HG03575 (cell line): ENCODE measurements at regions not wholly inside any gene's neighbourhood (a gene's known extent, or its start where the extent isn't known, plus 50 kb on each side); places are given as distances from the start of the nearest gene placed in this dataset.

Experiments
- ATAC-seq: cut with Tn5 transposase; IDR thresholded peaks from one replicate; pipeline ENCODE4 v1.9.1; 2021; ENCODE audit not compliant: unreplicated experiment, insufficient number of reproducible peaks, low FRiP score; ENCODE audit errors: extremely low read depth

GRCh38 chr3:176428552-176428951 lies 768.7 kb downstream of the TBL1XR1 start:
- no peak for ATAC-seq

GRCh38 chr3:176426371-176426770 lies 770.9 kb downstream of the TBL1XR1 start:
- no peak for ATAC-seq

DNA sequence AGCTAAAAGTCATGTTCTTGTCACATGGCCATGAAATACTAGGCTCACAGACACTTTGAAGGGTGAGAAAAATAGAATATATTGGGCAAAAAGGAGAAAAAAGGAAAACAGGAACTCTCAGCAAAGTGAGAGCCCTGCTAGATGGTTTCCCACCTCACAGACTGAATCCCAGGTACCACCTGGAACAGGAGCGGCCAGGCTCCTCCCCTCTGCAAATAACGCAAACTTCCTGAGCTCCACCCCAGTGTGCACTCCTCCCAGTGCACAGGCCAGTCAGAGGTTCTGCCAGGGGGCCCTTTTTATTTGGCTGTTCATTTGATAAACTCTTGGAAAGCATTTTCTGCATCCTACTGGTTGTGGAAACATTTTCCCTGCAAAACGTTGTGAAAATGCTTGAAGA lies 780.4 kb downstream of the TBL1XR1 start:
- ATAC-seq = no peak

- ATAC-seq = no peak
These were observed 781.5 kb downstream of the TBL1XR1 start for GRCh38 chr3:176415661-176416295.

DNA sequence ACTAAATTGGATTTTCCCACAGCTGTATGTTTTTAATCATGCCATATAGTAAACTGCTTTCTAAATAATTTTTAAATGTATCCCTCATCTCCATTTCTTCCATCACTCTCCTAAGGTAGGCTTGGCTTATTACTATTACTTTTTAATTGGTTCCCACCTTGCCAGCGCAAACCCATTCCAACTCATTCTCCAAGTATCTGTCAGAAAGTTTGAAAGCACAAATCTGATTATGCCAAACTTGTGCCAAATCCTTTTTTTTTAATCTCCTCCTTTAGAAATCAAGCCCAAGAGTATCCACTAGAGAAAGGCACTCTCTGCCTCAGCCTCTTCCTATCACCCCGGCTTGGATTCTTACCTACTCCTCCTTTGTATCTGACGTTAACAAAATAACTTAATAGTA lies 784.5 kb downstream of the TBL1XR1 start:
- no peak for ATAC-seq

DNA sequence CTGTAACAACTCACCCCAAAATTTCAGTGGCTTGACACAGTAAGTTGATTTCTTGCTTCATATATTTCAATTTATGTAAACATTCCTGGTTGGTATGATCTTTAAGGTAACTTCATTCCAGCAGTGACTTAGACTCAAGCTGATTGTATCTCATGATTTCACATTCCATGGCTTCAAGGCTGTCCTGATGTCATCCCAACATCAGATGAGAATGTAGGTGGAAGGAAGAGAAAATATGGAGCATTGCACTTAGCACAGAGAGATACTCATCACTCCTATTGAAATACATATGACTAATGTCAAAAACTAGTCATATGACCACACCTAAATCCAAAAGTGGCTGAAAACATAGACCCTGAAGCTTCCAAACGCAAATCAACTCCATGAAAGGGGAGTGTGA lies 793.8 kb downstream of the TBL1XR1 start:
- ATAC-seq = no peak

GRCh38 chr3:176401211-176401610 lies 796.1 kb downstream of the TBL1XR1 start:
- no peak for ATAC-seq

DNA sequence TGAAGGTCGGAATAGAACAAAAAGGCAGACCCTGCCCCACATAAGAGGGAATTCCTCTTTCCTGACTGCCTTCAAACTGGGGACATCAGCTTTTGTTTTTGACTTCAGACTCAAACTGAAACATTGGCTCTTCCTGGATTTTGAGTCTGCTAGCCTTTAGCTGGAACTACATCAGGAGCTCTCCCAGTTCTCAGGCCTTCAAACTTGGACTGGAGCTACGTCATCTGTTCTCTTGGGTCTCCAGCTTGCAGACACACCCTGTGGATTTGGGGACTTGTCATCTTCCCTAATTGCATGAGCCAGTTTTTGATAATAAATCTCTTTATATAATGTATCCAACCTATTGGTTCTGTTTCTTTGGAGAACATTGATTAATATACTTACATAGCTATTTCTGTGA lies 798.1 kb downstream of the TBL1XR1 start:
- no peak for ATAC-seq

- ATAC-seq = no peak
These were observed 802.0 kb downstream of the TBL1XR1 start for GRCh38 chr3:176395240-176395639.

- no peak for ATAC-seq
These were observed 818.5 kb downstream of the TBL1XR1 start for GRCh38 chr3:176378789-176379188.

DNA sequence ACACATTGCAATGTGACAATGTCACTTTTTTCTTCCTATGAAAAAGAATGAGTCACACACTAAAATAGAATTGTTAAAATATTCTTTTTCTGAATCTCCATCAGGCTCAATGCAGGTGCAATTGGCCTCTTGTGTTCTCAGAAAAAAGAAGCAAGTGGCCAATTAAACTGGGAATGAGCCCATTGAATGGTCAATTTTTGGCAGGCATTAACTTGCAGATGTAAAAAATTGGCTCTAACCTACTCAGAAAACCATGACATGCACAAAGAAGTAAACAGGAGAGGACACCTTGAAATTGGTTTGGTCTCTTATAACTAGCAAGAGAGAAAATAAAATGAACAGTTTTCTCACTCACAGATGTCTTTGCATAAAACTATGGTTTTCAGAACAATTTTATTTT lies 820.8 kb downstream of the TBL1XR1 start:
- ATAC-seq = no peak

DNA sequence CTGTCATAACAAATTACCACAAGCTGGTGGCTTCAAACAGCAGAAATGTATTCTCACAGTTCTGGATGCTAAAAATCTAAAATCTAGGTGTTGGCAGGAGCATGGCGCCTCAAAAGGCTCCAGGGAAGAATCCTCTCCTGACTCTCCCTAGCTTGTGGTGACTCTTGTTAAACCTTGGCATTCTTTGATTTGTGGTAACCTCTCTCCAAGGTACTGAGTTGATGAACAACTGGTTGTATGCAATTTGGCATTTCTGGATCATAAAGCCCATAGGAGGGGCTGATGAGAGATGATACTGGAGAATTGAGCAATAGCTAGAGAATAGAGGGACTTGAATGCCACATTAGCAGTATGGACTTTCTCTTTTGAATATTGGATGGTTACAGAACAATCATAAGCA lies 821.8 kb downstream of the TBL1XR1 start:
- ATAC-seq = no peak

GRCh38 chr3:176362191-176362731 lies 835.0 kb downstream of the TBL1XR1 start:
- no peak for ATAC-seq

GRCh38 chr3:176359211-176359610 lies 838.1 kb downstream of the TBL1XR1 start:
- ATAC-seq = no peak

- ATAC-seq = no peak
These were observed 839.4 kb downstream of the TBL1XR1 start for GRCh38 chr3:176357891-176358290.

GRCh38 chr3:176354843-176355242 lies 842.4 kb downstream of the TBL1XR1 start:
- ATAC-seq = no peak

DNA sequence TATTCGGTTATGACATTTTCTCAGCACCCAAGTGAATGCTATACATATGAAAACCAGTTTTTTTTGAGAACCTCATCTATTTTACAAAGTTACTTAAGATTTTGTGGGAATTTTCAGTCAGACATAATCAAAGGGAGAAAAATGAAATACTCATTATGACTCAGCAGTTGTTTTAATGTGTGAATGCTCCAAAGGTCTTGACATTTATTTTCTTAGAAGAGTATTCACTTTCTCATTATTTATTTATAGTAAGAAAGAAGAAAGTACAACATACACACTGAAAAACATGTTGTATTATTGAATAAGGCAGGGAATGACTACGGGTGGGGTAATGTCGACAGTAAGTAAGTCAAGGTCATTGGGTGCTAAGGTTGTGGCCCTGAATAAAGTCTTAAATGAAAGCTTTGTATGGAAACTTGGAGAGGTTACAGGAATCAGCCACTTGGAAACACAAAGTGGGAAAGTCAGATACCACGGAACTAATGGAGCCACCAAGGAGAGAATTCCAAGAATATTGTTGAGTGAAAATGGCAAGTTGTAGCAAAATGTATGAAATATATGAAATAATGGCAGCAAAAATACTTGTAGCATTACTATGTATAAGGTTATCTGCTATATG lies 844.5 kb downstream of the TBL1XR1 start:
- no peak for ATAC-seq

GRCh38 chr3:176351408-176351807 lies 845.9 kb downstream of the TBL1XR1 start:
- no peak for ATAC-seq

GRCh38 chr3:176349706-176350105 lies 847.6 kb downstream of the TBL1XR1 start:
- no peak for ATAC-seq

DNA sequence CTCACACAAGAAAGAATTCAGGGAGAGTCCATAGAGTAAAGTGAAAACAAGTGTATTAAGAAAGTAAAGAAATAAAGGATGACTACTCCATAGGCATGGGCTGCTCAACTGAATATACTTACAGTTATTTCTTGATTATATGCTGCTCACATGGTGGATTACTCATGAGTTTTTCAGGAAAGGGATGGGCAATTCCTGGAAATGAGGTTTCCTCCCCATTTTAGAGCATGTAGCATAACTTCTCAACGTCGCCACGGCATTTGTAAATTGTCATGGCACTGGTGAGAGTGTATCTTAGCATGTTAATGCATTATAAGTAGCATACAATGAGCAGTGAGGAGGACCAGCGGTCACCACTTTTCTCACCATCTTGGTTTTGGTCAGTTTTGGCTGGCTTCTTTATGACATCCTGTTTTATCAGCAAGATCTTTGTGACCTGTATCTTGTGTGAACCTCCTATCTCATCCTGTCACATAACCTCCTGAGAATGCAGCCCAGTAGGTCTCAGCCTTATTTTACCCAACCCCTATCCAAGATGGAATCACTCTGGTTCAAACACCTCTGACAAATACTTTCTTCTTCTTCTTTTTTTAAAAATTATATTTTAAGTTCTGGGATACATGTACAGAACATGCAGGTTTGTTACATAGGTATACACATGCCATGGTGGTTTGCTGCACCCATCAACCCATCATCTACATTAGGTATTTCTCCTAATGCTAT lies 849.7 kb downstream of the TBL1XR1 start:
- ATAC-seq = no peak
